Gastroesophageal sphincter (tissue), 3 donors: ENCODE measurements at regions not wholly inside any gene's neighbourhood (a gene's known extent, or its start where the extent isn't known, plus 50 kb on each side); places are given as distances from the start of the nearest gene placed in this dataset.

Experiments used
- EP300 ChIP-seq: sonication (generic); formaldehyde crosslinking; IDR thresholded peaks from one replicate; pipeline ENCODE4 v1.6.1; 2017; ENCODE audit warnings: antibody characterized with exemption, mild to moderate bottlenecking
- POLR2A ChIP-seq, 2 donors: fragments of 450-650 bp; IDR thresholded peaks; one replicate each; pipeline ENCODE4 v1.6.1; 2017; ENCODE audit warnings: antibody characterized with exemption in 2 of 2, mild to moderate bottlenecking in 2 of 2, moderate library complexity in 1 of 2
- POLR2AphosphoS5 ChIP-seq: sonication (generic); formaldehyde crosslinking; IDR thresholded peaks from one replicate; pipeline ENCODE4 v1.6.1; 2017; ENCODE audit warnings: antibody characterized with exemption
- TF ChIP-seq, protein P1 (sequence below), 4 experiments: fragments of 200-600 bp in 2 of 4; fragments of 450-650 bp in 2 of 4; sonication (generic) in 1 of 4; IDR thresholded peaks; one replicate each; pipeline ENCODE4 v1.5.1; 2017 to 2019; ENCODE audit warnings: antibody characterized with exemption in 4 of 4, mild to moderate bottlenecking in 2 of 4, moderate library complexity in 2 of 4

DNA sequence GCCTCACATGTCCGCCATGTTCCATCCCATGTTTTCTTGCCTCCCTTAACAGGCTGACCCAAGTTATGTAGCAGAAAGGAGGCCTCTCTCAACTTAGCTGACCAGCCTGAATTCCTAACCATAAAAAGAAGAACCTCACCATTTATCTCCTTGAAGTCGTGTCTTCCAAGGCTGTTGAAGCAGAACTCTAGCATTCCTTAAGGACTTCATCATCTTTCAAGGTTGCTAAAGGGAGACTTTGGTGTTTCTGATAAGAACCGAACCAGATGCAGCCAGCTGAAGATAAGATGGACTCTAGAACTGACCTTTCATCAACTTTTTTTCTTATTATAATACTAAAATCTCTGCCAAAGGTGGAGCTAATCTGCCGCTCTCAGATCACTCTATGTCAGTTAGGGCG is 571.7 kb upstream of the SLC35B3 start:
- TF ChIP-seq, protein P1, sequence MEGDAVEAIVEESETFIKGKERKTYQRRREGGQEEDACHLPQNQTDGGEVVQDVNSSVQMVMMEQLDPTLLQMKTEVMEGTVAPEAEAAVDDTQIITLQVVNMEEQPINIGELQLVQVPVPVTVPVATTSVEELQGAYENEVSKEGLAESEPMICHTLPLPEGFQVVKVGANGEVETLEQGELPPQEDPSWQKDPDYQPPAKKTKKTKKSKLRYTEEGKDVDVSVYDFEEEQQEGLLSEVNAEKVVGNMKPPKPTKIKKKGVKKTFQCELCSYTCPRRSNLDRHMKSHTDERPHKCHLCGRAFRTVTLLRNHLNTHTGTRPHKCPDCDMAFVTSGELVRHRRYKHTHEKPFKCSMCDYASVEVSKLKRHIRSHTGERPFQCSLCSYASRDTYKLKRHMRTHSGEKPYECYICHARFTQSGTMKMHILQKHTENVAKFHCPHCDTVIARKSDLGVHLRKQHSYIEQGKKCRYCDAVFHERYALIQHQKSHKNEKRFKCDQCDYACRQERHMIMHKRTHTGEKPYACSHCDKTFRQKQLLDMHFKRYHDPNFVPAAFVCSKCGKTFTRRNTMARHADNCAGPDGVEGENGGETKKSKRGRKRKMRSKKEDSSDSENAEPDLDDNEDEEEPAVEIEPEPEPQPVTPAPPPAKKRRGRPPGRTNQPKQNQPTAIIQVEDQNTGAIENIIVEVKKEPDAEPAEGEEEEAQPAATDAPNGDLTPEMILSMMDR (IDR thresholded peaks at IDR 0.05) = no peak
- TF ChIP-seq POLR2A (IDR thresholded peaks at IDR 0.05) = no peak
- no peak for TF ChIP-seq POLR2AphosphoS5
- no peak for TF ChIP-seq EP300
